GM12873 (cell line): ENCODE measurements at regions not wholly inside any gene's neighbourhood (a gene's known extent, or its start where the extent isn't known, plus 50 kb on each side); places are given as distances from the start of the nearest gene placed in this dataset.

Source experiments
- TF ChIP-seq, protein P1 (sequence below): IDR thresholded peaks from 2 replicates; pipeline ENCODE4 v1.5.1; 2012; ENCODE audit warnings: low read depth, mild to moderate bottlenecking, moderate library complexity, low read length, control low read depth; ENCODE audit not compliant: insufficient read depth; ENCODE audit errors: missing control alignments

DNA sequence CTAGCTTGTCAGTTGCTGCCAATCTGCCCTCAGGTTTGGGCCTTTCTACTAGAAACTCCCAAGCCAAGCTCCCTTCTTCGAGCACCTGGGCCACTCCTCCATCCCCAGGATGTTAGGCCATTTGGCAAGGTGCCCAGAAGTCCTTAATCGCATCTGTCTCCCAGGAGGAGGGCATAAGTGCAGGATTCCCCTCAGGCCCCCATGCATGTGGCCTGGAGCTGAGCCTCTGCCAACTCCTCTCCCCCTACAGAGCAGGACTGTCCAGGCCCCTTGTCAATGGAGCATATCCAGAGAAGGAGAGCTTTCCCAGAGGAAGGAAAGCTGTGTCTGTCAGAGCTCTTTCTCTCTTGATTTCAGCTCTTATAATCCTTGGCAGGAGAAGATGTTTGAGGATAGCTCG lies 182.6 kb upstream of the ROPN1 start:
- TF ChIP-seq, protein P1, sequence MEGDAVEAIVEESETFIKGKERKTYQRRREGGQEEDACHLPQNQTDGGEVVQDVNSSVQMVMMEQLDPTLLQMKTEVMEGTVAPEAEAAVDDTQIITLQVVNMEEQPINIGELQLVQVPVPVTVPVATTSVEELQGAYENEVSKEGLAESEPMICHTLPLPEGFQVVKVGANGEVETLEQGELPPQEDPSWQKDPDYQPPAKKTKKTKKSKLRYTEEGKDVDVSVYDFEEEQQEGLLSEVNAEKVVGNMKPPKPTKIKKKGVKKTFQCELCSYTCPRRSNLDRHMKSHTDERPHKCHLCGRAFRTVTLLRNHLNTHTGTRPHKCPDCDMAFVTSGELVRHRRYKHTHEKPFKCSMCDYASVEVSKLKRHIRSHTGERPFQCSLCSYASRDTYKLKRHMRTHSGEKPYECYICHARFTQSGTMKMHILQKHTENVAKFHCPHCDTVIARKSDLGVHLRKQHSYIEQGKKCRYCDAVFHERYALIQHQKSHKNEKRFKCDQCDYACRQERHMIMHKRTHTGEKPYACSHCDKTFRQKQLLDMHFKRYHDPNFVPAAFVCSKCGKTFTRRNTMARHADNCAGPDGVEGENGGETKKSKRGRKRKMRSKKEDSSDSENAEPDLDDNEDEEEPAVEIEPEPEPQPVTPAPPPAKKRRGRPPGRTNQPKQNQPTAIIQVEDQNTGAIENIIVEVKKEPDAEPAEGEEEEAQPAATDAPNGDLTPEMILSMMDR, result no peak

DNA sequence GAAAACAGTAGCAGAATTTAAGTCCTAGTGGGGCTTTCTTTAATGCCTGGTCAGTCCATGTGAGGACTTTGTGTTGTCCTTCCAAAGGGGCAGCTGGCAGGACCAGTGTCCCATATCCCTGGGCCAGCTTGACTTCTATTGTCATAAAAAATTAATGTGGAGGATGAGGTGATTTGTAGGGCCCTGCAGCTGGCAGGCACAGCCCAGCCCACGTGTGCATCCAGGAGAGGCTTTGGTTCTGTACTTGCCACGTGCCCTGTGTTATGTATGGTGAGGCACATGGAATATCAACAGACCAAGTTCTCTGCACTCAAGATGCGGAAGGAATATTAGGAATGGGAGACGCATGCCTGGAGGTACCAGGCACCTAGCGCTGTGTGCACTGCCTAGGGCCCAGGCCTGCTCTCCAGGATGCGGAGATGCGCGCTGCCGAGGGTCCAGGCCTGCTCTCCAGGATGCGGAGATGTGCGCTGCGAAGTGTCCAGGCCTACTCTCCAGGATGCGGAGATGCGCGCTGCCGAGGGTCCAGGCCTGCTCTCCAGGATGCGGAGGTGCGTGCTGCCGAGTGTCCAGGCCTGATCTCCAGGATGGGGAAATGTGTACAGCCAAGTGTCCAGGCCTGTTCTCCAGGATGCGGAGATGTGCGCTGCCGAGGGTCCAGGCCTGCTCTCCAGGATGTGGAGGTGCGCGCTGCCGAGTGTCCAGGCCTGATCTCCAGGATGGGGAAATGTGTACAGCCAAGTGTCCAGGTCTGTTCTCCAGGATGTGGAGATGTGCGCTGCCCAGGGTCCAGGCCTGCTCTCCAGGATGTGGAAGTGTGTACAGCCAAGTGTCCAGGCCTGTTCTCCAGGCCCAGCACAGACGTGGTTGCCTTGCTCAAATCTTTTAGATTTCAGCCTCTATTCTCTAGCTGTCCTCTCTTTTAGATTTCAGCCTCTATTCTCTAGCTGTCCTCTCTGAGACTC lies 183.3 kb upstream of the ROPN1 start:
- TF ChIP-seq, protein P1, result no peak

DNA sequence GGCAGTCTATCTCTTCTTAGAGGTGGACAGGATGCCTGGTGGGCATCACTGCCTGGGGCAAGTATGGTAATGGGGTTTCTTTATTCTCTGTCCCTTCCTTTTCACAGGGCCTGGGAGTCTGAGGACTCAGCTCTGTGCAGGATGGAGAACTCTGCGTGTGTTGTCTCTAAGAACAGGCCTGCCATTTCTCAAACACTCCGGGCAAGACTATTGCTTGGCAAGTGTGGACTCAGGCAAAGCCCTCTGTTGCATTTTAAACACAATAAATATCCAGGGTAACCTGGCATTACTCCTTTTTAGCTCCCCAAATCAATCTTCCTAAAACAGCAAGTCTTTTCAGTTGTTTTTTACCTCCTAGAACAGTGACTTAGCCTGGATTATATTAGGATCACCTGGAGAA lies 185.1 kb upstream of the ROPN1 start:
- TF ChIP-seq, protein P1, result no peak

DNA sequence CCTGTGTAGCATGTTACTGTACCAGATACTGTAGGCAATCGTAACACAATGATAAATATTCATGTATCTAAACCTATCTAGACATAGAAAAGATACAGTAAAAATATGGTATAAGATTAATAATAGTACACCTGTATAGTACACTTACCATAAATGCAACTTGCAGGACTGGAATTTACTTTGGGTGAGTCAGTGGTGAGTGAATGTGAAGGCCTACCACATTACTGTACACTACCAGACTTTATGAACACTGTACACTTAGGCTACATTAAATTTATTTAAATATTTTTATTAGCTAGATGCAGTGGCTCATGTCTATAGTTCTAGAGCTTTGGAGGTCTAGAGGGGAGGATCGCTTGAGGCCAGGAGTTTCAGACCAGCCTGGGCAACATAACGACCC lies 186.6 kb upstream of the ROPN1 start:
- TF ChIP-seq, protein P1, result no peak

DNA sequence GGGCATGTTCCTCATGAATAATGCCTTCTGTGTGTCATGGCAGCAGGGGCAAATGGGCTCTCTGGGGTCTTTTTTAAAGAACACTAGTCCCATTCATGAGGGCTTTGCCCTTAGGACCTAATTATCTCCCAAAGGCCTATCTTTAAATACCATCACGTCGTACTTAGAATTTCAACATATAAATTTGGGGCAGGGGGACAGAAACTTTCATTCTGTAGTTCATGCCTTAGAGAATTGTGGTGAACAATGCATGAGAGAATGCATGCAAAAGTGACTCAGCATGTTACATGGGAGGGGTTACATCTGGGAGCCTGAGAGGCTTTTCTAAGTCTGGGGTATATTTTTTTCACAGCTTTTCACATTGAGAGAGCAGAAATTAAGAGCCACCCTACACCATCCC lies 208.5 kb upstream of the ROPN1 start:
- TF ChIP-seq, protein P1, result no peak

DNA sequence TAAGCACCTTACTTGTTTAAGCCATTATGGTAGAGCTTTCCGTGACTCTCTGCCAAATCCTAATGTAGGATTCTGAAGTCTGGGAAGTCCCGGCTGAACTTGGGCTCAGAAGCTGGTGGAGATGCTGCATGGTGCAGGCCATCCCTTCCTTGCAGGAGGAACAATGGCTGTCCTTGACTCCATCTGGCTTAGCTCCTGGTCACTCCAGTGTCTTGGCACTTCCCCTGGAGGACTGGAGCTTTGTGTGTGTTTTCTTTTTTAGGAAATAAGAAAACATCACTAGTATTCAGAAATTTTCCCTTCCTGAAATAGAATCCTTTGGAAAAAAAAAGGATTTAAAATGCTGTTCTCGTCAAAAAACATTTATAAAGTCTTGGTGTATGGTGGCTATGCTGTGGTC lies 209.3 kb upstream of the ROPN1 start:
- TF ChIP-seq, protein P1, result no peak

DNA sequence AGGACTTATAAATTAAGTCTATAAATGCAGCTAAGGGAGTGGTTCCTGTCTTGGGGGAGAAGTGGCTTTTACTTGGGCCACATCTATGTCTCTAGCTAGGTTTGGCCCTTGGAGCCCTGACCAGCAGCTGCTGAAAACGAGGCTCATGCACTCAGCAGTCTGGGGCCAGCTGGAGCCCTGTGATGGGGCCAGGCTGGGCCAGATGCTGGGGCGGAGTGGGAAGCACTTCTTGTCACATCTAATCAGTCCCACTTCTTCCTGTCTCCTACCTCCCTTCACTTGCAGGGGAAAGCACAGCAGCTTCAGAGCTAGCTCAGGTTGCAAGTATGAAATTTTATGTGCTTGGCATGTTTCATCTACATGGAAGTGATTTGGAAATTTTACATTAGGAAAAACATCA lies 209.9 kb upstream of the ROPN1 start:
- TF ChIP-seq, protein P1, result no peak
